ENCODE measurements at regions not wholly inside any gene's neighbourhood (a gene's known extent, or its start where the extent isn't known, plus 50 kb on each side); places are given as distances from the start of the nearest gene placed in this dataset.

GRCh38 chr3:117927825-117928224 is 1106.8 kb downstream of the IGSF11 start:
- DNase-seq, result no peak

DNA sequence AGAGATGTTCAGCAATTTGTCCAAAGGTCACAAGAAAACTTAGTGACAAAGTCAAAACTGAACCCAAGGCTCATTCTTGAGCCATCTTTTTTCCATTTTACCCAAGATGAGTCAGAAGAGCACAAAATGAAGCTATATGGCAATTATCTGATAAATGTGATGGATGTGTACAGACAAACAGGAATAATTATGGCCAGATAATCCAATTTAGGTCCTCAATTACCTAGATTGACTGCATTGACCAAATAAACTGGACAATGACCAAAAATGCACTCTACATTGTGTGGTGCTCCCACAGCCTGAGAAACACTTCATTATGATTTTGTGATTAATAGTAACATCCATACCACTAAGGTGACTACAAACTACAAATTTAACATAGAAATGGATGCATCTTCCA is 1105.8 kb downstream of the IGSF11 start:
- no peak for DNase-seq

- no peak for DNase-seq
Measured at GRCh38 chr3:117932441-117932840, 1102.2 kb downstream of the IGSF11 start.

DNA sequence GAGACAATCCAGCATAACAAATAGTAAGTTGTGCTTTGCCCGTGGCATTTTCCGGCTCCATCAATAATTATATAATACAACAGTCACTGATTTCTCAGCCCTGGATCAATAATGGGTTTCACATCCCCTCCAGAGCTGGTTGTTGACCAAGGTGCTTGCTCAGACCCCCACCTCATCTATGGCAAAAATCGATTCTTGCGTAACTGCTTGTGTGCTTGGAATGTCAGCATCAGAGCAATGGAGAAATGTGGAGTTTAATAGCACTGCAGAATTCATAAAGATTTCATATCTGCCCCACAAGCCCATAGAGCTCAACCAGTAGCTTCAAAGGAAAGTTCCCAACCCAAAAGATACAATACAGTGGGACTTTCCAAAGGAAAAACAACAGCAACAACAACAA is 1098.5 kb downstream of the IGSF11 start:
- no peak for DNase-seq

- no peak for DNase-seq
Measured at GRCh38 chr3:117938974-117939373, 1095.7 kb downstream of the IGSF11 start.

DNA sequence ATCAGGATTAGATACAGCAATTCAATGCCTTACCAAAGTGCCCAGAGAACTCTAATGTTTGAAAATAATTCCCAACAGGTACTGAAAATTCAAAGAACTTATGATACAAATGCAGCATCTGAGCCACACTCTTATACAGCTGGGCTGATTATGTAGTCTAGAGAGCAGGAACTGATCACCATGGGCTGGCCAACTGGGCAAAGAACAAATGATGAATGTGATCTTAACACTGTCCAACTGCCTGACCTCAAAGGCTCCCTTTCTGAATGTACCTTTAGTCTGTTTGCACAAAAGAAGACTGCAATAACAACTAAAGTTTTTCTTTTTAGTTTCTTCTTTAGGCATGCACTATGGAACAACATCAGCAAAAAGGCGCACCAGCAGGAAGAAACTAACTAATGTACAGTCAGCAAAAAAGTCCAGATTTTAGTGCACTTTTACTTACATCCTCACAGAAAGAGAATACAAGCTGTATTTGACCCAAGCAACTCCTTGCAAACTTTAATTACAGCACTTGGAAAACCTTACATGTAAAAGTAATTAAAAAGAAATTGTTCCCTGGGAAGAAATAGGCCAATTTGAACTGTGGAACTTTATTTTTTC is 1095.1 kb downstream of the IGSF11 start:
- no peak for DNase-seq

GRCh38 chr3:117941015-117941414 is 1093.6 kb downstream of the IGSF11 start:
- no peak for DNase-seq

- no peak for DNase-seq
Measured at GRCh38 chr3:117941756-117942155, 1092.9 kb downstream of the IGSF11 start.

DNA sequence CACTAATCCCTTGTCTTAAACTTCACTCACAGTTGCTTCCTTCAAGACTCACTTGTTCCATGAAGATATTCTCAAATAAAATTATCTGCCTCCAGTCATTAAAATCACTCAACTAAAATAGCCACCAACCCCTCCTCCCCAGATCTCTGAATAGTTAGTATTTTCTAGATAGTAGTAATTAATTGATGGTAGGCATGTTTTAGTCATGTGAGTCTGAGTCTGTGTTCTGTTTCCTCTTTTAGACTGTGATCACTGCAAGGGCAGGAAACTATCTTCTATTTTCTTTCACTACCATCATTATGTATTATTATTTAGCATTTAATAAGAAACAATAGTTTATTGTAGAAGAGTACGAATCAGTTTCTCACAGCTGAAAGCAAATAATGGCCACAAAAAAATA is 1080.5 kb downstream of the IGSF11 start:
- DNase-seq, result no peak

DNA sequence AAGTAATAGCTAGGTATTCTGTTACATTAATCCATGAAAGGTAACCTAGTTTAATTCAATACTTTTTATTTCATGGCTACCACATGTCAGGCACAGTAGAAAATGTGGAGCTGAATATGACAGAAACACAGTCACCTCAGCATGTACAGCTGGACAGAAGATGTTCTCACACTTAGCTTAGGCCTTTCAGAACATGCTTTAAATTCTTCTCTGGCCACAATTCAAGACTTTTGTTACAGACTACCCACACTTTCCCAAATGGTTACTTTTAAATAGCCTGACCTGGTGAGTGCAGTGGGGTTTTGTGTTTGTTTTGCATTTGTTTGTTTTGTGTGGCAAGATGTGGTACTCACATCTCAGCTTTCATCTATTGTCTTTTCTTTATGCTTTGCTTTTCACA is 1079.5 kb downstream of the IGSF11 start:
- DNase-seq, result no peak

GRCh38 chr3:117958027-117958426 is 1076.6 kb downstream of the IGSF11 start:
- no peak for DNase-seq

DNA sequence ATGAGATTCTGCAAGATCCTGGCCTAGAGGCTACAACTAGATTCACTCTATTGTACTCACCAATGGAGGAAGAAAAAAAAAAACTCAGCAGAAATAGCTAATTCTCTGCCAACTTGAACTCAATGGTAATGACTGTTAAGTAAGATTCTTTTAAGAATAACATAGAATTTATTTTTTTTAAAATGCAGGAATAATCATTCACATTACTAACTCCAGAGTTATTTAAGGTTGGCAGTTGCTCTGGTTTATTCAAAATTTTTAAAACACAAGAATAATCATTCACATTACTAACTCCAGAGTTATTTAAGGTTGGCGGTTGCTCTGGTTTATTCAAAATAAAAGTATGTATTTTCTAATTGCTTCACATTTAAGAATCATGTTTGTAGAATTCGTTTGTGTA is 1071.9 kb downstream of the IGSF11 start:
- no peak for DNase-seq

DNA sequence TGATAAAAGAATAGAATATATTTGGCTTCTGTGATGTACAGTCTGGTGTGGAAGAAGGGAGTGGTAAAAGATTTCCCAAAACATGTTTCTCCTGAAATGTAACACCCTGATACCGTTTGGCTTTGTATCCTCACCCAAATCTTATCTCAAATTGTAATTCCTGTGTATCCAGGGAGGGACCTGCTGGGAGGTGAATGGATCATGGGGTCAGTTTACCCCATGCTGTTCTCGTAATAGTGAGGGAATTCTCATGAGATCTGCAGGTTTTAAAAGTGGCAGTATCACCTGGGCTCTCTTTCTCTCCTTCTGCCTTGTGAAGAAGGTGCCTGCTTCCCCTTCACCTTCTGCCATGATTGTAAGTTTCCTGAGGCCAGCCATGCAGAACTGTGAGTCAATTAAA is 1070.8 kb downstream of the IGSF11 start:
- no peak for DNase-seq

GRCh38 chr3:117964814-117965213 is 1069.8 kb downstream of the IGSF11 start:
- DNase-seq, result no peak

- no peak for DNase-seq
Measured at GRCh38 chr3:117977504-117978228, 1057.0 kb downstream of the IGSF11 start.

DNA sequence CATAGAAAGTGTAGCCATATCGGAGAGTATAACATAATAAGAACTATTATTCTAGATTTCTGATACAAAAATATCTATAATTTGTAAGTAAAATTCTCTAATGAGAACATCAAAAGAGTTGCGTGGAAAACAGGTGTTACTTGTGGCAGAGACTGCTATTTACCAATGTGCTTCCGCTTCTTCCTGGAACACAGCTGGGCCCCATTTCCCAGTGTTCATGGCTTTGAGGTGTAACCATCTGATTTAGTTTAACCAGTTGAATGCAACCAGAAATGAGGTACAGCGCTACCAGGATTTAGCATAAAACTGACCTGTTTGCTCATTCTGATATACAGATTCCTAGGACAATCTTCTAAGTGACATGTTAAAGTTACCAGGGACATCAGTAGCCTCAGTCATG is 1055.2 kb downstream of the IGSF11 start:
- no peak for DNase-seq

- no peak for DNase-seq
Measured at GRCh38 chr3:117987256-117987655, 1047.4 kb downstream of the IGSF11 start.

- no peak for DNase-seq
Measured at GRCh38 chr3:117989982-117990381, 1044.7 kb downstream of the IGSF11 start.

- no peak for DNase-seq
Measured at GRCh38 chr3:117990627-117991026, 1044.0 kb downstream of the IGSF11 start.

- DNase-seq, result no peak
Measured at GRCh38 chr3:117995842-117996437, 1038.7 kb downstream of the IGSF11 start.

GRCh38 chr3:117997201-117998049 is 1037.2 kb downstream of the IGSF11 start:
- DNase-seq, result no peak

GRCh38 chr3:117998071-117998470 is 1036.6 kb downstream of the IGSF11 start:
- DNase-seq, result no peak

DNA sequence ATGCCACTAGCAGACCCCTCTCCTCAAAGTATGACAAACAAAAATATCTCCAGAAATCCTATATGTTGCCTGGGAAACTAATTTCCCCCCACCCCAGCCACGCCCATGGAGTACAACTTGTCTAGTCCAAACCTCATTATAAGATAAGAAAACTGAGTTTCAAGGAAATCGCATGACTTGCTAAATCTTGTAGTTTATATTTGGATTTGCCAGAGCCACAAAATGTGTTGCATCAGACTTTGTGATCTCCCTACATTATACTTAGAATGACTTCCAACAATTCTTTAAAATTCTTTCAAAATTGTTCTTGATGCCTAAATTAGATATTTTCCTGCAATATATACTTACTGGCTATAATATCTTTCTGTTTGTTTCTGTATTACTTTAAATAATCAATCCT is 1034.4 kb downstream of the IGSF11 start:
- no peak for DNase-seq

- no peak for DNase-seq
Measured at GRCh38 chr3:118001380-118001779, 1033.3 kb downstream of the IGSF11 start.

Data from NK-92 treated with Interleukin-12 subunit alpha and Interleukin-12 subunit beta, amount 100 ng/mL, for 24 hours (cell line).